OCI-LY7 (cell line): ENCODE measurements at regions not wholly inside any gene's neighbourhood (a gene's known extent, or its start where the extent isn't known, plus 50 kb on each side); places are given as distances from the start of the nearest gene placed in this dataset.

Experiments used
- BruUV-seq: library from RNA; stranded (reverse); fragments of 400-500 nt; replicated peaks from 2 replicates; lab custom pipeline; 2021; lab: Mats Ljungman, UMichigan
- CTCF ChIA-PET: fragments of 300-600 bp; sonication (Branson Sonifier 250); formaldehyde crosslinking; loops from one replicate; lab custom pipeline; 2022; ENCODE audit warnings: antibody characterized with exemption; ENCODE audit not compliant: unreplicated experiment; lab: Charles Lee
- POLR2A ChIA-PET: fragments of 300-600 bp; sonication (Branson Sonifier 250); formaldehyde crosslinking; loops from one replicate; lab custom pipeline; 2022; ENCODE audit warnings: antibody characterized with exemption; lab: Charles Lee
- DNase-seq: peaks from one replicate; pipeline ENCODE4 v3.0.0-alpha.2; 2015; ENCODE audit warnings: low spot score
- H2AFZ ChIP-seq: fragments of 200-600 bp; sonication (generic), shearing (Covaris generic); 2 replicates; pipeline ENCODE4 v1.6.1; 2014; ENCODE audit warnings: mild to moderate bottlenecking, antibody characterized with exemption, low read length, moderate library complexity
- H3K27ac ChIP-seq: fragments of 200-600 bp; sonication (generic); 2 replicates; pipeline ENCODE4 v1.5.1; 2014; ENCODE audit warnings: mixed run types, low read depth, mild to moderate bottlenecking, moderate library complexity, low read length, inconsistent platforms; ENCODE audit not compliant: poor library complexity, severe bottlenecking
- H3K36me3 ChIP-seq: fragments of 200-600 bp; sonication (generic); 2 replicates; pipeline ENCODE4 v1.6.1; 2014; ENCODE audit warnings: mild to moderate bottlenecking, antibody characterized with exemption, low read length, moderate library complexity, mixed read lengths; ENCODE audit not compliant: insufficient read depth
- H3K4me1 ChIP-seq: fragments of 200-600 bp; sonication (generic); 2 replicates; pipeline ENCODE4 v1.5.1; 2014; ENCODE audit warnings: mild to moderate bottlenecking, low read length; ENCODE audit not compliant: insufficient read depth, poor library complexity, severe bottlenecking
- H3K4me2 ChIP-seq: fragments of 200-600 bp; sonication (generic); 2 replicates; pipeline ENCODE4 v1.6.1; 2014; ENCODE audit warnings: mild to moderate bottlenecking, low read length
- H3K4me3 ChIP-seq: fragments of 200-600 bp; sonication (generic); 2 replicates; pipeline ENCODE4 v1.5.1; 2014; ENCODE audit warnings: mild to moderate bottlenecking, low read depth, low read length; ENCODE audit not compliant: poor library complexity, severe bottlenecking
- H3K79me2 ChIP-seq: fragments of 200-600 bp; sonication (generic); 2 replicates; pipeline ENCODE4 v1.6.1; 2016; ENCODE audit warnings: low read depth, mild to moderate bottlenecking, low read length, moderate library complexity, mixed read lengths; ENCODE audit not compliant: insufficient read depth
- H3K9me2 ChIP-seq: fragments of 200-600 bp; sonication (generic); 2 replicates; pipeline ENCODE4 v1.6.1; 2016; ENCODE audit warnings: mild to moderate bottlenecking, low read length, mixed read lengths; ENCODE audit not compliant: insufficient read depth
- H3K9me3 ChIP-seq: fragments of 200-600 bp; sonication (generic); 2 replicates; pipeline ENCODE4 v1.6.1; 2014; ENCODE audit warnings: mild to moderate bottlenecking, mixed run types, low read length, mixed read lengths
- H4K20me1 ChIP-seq: fragments of 200-600 bp; sonication (generic); 2 replicates; pipeline ENCODE4 v1.6.1; 2014; ENCODE audit warnings: mild to moderate bottlenecking, antibody characterized with exemption, low read length, moderate library complexity, mixed read lengths; ENCODE audit not compliant: insufficient read depth
- CTCF ChIP-seq: fragments of 200-600 bp; sonication (generic); conservative IDR thresholded peaks from 2 replicates; pipeline ENCODE4 v1.5.1; 2014; ENCODE audit warnings: mild to moderate bottlenecking, antibody characterized with exemption, low read length, moderate library complexity, mixed read lengths
- EZH2phosphoT487 ChIP-seq: fragments of 200-600 bp; sonication (generic); IDR thresholded peaks from 2 replicates; pipeline ENCODE4 v1.6.1; 2018; ENCODE audit warnings: low read depth, borderline replicate concordance, mild to moderate bottlenecking, mixed run types, antibody characterized with exemption, low read length, moderate library complexity, mixed read lengths
- intact Hi-C: fragments of 100-400 bp; cut with micrococcal nuclease; formaldehyde crosslinking; loops from one replicate; pipeline ENCODE4 v1.10.0; 2022; ENCODE audit not compliant: unreplicated experiment

- POLR2A ChIA-PET = interaction anchor here (0.6 kb wide), 1 partner anchor 19 kb away, joined by 3 read pairs; no protein-coding TSS in a partner anchor
- H3K36me3 ChIP-seq = no peaks in the 10 kb centered on the region
- CTCF ChIA-PET = no interaction called here
- TF ChIP-seq EZH2phosphoT487 (no peak), CTCF (no peak)
- no peaks in the 10 kb centered on the region for H3K9me3 ChIP-seq
- H2AFZ ChIP-seq = no peak overlapping the region
- no peak overlapping the region for H3K27ac ChIP-seq
- intact Hi-C loops = no loop called here
- no peak overlapping the region for H3K4me3 ChIP-seq
- no peaks in the 10 kb centered on the region for H3K79me2 ChIP-seq
- H3K4me1 ChIP-seq = no peaks in the 10 kb centered on the region
- no peaks in the 10 kb centered on the region for H3K9me2 ChIP-seq
- BruUV-seq = no TSS peak
- no peaks in the 10 kb centered on the region for H4K20me1 ChIP-seq
- no peak overlapping the region for H3K4me2 ChIP-seq
- DNase-seq = no peak
Observed at GRCh38 chr16:80116711-80117110, 424.1 kb upstream of the DYNLRB2 start.

GRCh38 chr16:80114699-80115098 is 426.1 kb upstream of the DYNLRB2 start:
- BruUV-seq = no TSS peak
- H3K4me2 ChIP-seq = no peak overlapping the region
- intact Hi-C loops = no loop called here
- H3K4me1 ChIP-seq = no peaks in the 10 kb centered on the region
- H3K4me3 ChIP-seq = no peak overlapping the region
- H3K27ac ChIP-seq = no peak overlapping the region
- H4K20me1 ChIP-seq = no peaks in the 10 kb centered on the region
- ChIA-PET POLR2A (no interaction called here), CTCF (no interaction called here)
- no peak overlapping the region for H2AFZ ChIP-seq
- no peak for TF ChIP-seq EZH2phosphoT487
- TF ChIP-seq CTCF = no peak
- no peaks in the 10 kb centered on the region for H3K9me3 ChIP-seq
- DNase-seq = no peak
- no peaks in the 10 kb centered on the region for H3K79me2 ChIP-seq
- H3K36me3 ChIP-seq = no peaks in the 10 kb centered on the region
- no peaks in the 10 kb centered on the region for H3K9me2 ChIP-seq

GRCh38 chr16:80113873-80114574 is 426.8 kb upstream of the DYNLRB2 start:
- no peak for TF ChIP-seq CTCF
- TF ChIP-seq EZH2phosphoT487 = no peak
- POLR2A ChIA-PET = no interaction called here
- no peaks in the 10 kb centered on the region for H3K36me3 ChIP-seq
- H3K4me2 ChIP-seq = no peak overlapping the region
- no peak overlapping the region for H2AFZ ChIP-seq
- H3K27ac ChIP-seq = no peak overlapping the region
- H3K79me2 ChIP-seq = no peaks in the 10 kb centered on the region
- H3K9me2 ChIP-seq = no peaks in the 10 kb centered on the region
- intact Hi-C loops = no loop called here
- H3K4me1 ChIP-seq = no peaks in the 10 kb centered on the region
- CTCF ChIA-PET = no interaction called here
- no peaks in the 10 kb centered on the region for H4K20me1 ChIP-seq
- DNase-seq = no peak
- no peak overlapping the region for H3K4me3 ChIP-seq
- no TSS peak for BruUV-seq
- H3K9me3 ChIP-seq = no peaks in the 10 kb centered on the region
